ENCODE measurements at regions not wholly inside any gene's neighbourhood (a gene's known extent, or its start where the extent isn't known, plus 50 kb on each side); places are given as distances from the start of the nearest gene placed in this dataset.

DNA sequence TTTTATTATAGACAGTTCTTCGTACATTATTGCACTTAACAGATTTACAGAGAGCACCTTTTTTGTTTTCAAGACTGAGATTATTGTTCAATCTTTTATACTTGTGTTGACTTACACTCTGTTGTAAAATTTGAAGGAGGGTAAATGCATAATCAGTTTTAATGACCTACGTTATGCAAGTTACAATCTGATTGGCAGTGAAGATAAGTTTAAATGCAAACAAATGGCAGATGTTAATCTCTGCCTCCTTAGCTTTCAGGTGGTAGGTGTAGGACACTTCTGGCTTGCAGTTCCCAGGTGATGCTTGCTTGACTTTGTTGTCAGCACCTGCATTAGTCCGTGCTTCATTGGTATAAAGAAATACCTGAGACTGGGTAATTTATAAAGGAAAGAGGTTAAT is 424.9 kb downstream of the FGF9 start:
- Histone ChIP-seq H3K4me3 (ENCODE audit: low read depth, low read length) (no peak overlapping the region), H3K27me3 (ENCODE audit: control insufficient read depth, insufficient read depth, low read length) (no peaks in the 10 kb centered on the region), H3K36me3 (ENCODE audit: control insufficient read depth, insufficient read depth, low read length) (no peaks in the 10 kb centered on the region)
- no peak for DNase-seq (ENCODE audit: low read depth)
- POLR2A ChIA-PET, result no interaction called here
- TF ChIP-seq CTCF (IDR thresholded peaks at IDR 0.05; ENCODE audit: insufficient read depth, low read depth, low read length), result no peak
- CTCF ChIA-PET, result no interaction called here

DNA sequence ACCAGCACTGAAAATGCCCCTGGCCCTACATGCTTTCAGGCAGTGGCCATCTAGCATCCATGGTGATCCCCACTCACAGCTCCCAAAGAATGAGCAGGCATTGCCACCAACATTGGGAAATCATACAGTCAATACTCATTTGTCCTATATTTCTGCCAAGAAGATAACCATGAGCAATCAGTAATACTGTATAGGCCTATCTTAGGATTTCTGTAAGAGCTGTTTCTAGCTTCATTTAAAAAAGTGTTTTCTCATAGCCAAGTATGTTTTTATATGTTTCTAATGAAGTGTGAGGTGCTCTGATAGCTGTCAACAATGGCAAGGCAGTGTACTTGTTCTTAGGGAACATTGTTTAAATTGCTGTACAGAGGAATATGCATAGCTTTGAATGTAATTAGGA is 428.7 kb downstream of the FGF9 start:
- ChIA-PET POLR2A (no interaction called here), CTCF (no interaction called here)
- Histone ChIP-seq H3K36me3 (ENCODE audit: control insufficient read depth, insufficient read depth, low read length) (no peaks in the 10 kb centered on the region), H3K27me3 (ENCODE audit: control insufficient read depth, insufficient read depth, low read length) (no peaks in the 10 kb centered on the region), H3K4me3 (ENCODE audit: low read depth, low read length) (no peak overlapping the region)
- no peak for TF ChIP-seq CTCF (IDR thresholded peaks at IDR 0.05; ENCODE audit: insufficient read depth, low read depth, low read length)
- DNase-seq (ENCODE audit: low read depth), result no peak

GRCh38 chr13:22102271-22102670 is 431.4 kb downstream of the FGF9 start:
- no peaks in the 10 kb centered on the region for H3K36me3 ChIP-seq (ENCODE audit: control insufficient read depth, insufficient read depth, low read length)
- ChIA-PET POLR2A (no interaction called here), CTCF (no interaction called here)
- no peaks in the 10 kb centered on the region for H3K27me3 ChIP-seq (ENCODE audit: control insufficient read depth, insufficient read depth, low read length)
- no peak for TF ChIP-seq CTCF (IDR thresholded peaks at IDR 0.05; ENCODE audit: insufficient read depth, low read depth, low read length)
- no peak overlapping the region for H3K4me3 ChIP-seq (ENCODE audit: low read depth, low read length)
- DNase-seq (ENCODE audit: low read depth), result no peak

DNA sequence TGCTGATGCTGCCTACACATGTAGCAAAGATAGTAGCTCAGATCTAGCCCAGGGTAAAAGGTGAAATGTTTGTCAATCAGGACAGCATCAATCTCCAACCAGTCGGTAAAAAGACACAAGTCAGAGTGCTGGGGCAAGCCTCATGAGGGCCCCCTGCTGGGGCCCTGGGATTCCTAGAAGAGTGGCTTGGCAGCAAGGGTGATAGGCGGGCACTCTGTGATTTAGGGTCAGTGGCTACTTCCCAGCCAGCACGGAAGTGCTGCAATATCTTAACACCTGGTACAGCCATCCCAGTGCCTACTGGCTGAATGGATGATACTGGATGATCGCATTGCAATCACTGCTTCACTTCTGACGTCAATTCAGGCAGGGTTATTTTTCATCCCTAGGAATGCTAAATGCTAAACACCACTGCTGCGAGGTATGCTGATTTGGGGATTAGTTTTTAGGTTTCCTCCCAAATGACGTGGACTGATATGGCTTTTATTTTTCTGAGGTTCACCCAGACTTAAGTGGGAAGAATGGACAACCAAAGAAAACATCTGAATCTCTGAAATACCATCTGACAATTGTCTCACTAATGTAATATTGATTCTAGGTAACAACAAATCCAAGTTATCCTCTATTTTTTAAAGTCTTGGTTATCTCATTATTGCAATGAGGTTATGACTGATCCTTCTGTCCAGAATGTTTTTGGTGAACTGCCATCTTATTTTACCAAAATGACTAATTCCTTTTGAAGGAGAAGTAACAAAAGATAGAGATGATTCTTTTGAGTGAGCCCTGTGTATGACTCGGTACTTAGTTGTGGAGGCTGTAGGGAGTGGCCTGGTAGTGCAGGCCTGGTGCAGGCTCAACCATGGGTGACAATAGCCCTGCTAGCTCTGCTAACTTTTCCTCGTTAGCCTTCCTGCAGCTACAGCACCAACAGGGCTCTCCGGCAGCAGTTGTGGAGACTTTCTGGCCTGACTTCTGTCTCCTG is 432.5 kb downstream of the FGF9 start:
- Histone ChIP-seq H3K27me3 (ENCODE audit: control insufficient read depth, insufficient read depth, low read length) (no peaks in the 10 kb centered on the region), H3K4me3 (ENCODE audit: low read depth, low read length) (no peak overlapping the region), H3K36me3 (ENCODE audit: control insufficient read depth, insufficient read depth, low read length) (no peaks in the 10 kb centered on the region)
- DNase-seq (ENCODE audit: low read depth), result no peak
- TF ChIP-seq CTCF (IDR thresholded peaks at IDR 0.05; ENCODE audit: insufficient read depth, low read depth, low read length), result no peak
- ChIA-PET POLR2A (no interaction called here), CTCF (no interaction called here)

DNA sequence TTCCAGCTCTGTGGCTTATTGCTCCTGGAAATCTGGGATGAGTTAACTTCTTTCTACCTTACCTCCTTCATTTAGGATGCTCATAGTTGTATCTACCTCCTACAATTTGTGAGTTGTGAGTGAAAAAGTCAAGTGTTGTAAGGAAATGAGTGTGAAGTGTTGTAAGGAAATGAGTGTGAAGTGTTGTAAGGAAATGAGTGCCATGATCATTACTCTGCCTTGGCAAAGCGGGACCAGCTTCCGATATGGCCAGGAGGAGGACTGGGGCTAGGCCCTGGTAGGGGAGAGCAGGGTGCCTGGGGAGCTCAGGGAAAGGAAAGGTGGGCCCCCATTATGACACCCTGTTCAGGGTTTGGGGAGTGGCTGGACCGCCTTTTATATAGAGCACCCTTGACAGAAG is 435.2 kb downstream of the FGF9 start:
- Histone ChIP-seq H3K4me3 (ENCODE audit: low read depth, low read length) (no peak overlapping the region), H3K36me3 (ENCODE audit: control insufficient read depth, insufficient read depth, low read length) (no peaks in the 10 kb centered on the region), H3K27me3 (ENCODE audit: control insufficient read depth, insufficient read depth, low read length) (no peaks in the 10 kb centered on the region)
- ChIA-PET CTCF (interaction anchor here (1.1 kb wide), 1 partner anchor 22 kb away, joined by 3 read pairs; no protein-coding TSS in a partner anchor), POLR2A (no interaction called here)
- no peak for TF ChIP-seq CTCF (IDR thresholded peaks at IDR 0.05; ENCODE audit: insufficient read depth, low read depth, low read length)
- no peak for DNase-seq (ENCODE audit: low read depth)

Data from BJ (cell line).